Renal pelvis (tissue), 1 donor: ENCODE measurements at regions not wholly inside any gene's neighbourhood (a gene's known extent, or its start where the extent isn't known, plus 50 kb on each side); places are given as distances from the start of the nearest gene placed in this dataset.
"Not testable (repeated sequence)": the region's sequence is repeated elsewhere in the genome, so short reads cannot be mapped to it uniquely, and the experiment has no call there.

Experiments
- DNase-seq: peaks from one replicate; pipeline ENCODE4 v3.0.0-alpha.2; 2013

DNA sequence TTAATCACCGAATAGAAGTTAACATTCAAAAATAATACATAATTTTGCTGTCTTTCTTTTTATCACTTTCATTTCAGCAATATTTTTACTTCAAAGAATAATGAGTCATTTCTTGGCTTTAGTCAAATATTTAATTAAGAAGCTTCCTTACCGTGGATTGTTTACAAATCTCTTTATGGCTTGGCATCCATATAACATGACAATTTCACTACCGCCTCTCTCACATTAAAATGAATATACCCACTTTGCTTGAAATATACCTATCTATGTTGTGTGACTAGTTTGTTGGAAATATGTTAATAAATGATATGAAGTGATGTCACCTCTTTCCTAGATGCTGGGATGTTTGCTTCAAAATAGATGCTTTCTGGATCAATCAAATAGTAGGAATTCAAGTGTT, 1203.9 kb downstream of the AMY1C start:
- no peak for DNase-seq

DNA sequence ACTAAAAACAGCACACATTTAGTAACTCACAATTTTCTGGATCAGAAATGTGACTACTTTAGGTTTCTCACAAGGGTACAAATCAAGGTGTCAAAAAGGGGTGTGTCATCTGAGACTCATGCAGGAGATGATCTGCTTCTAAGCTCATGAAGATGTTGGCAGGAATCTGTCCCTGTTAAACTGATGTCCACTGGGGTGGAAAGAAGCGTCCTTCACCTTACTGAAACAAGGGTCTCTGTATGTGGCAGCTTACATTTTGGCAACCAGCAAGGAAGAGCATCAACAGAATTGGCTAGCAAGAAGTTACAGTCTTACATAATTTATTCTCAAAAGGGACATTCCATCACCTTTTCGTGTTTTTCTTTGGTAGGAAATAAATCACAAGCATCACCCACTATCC, 1223.8 kb downstream of the AMY1C start:
- no peak for DNase-seq

DNA sequence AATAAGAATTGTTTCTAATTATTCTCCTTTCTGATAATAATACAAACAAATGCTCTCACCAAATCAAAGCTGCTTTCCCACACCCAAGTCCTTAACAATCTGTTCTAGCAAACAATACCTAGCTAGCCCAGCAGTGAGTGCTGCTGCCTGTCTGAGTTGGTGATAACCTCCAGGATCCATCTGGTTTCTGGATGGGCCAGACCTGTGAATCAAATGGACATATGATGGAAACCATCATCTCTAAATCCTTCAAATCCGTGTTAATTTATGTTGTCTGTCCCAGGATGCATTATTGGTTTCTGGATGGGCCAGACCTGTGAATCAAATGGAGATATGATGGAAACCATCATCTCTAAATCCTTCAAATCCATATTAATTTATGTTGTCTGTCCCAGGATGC, 1230.0 kb downstream of the AMY1C start:
- DNase-seq: no peak

DNA sequence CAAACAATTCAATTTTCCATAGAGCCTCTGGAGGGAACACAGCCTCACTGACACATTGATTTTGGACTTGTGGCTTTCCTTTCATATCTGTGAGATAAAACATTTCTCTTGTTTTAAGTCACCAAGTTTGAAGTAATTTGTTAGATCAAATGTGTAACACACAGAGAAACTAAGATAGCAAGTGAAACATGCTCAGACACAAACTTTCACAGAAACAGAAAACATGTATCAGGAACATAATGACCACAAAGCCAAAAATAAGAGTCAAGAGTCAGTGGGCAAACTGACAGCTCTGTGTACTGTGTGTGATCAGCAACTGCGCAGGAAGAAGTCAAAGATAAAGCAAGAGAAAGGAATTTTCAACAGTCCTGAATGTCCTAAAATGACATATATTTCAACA, 1237.5 kb downstream of the AMY1C start:
- DNase-seq: no peak

DNA sequence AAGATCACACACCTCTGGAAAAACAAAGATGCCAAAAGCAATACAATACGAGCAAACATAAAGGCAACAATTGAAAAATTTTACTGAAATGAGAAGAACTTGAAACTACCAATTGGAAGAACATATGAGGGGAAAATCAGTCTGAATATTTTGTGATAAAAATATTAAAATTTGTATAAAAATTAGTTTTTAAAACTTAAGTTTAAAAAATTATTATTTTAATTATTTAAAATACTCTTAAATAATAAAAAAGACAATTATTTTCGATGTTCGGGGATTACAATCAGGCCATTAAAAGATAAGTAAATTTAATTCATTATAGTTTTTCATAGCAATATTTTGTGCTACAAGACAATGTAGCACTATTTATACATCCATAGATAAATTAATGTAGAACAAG, 1239.3 kb downstream of the AMY1C start:
- DNase-seq: no peak

DNA sequence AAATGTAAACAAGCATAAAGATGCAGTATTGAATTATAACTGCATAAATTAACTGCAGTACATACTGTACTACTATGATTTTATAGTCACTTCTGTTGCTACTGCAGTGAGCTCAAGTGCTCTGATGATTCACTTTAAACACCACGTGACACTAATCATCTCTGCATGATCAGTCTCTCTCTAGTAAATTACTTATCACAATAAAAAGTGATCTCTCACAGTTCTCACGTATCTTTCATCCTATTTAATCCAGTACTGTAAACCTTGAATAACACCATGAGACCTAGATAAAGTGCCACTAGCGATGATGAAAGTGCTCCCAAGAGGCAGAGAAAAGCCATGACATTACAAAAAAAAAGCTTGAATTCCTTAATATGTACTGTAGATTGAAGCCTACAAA, 1242.0 kb downstream of the AMY1C start:
- DNase-seq: no peak

DNA sequence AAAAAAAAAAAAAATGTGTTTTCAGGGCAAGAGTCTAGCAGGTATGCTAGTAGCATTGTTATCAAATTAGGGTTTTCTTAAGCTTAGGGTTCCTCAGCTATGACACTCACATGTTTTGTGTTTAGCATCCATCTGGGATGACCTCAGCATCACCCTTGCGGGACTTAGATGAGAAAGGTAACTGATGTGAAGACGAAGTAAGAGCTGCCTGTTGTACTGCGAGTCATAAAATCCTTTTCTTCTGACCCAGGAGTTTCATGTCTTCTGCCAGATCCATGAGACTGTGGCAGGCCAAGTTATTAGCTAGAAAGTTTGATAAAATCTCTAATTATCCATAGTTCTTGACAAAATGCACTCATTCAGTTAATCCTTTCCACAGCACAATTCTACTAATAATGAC, 1251.1 kb downstream of the AMY1C start:
- no peak for DNase-seq

DNA sequence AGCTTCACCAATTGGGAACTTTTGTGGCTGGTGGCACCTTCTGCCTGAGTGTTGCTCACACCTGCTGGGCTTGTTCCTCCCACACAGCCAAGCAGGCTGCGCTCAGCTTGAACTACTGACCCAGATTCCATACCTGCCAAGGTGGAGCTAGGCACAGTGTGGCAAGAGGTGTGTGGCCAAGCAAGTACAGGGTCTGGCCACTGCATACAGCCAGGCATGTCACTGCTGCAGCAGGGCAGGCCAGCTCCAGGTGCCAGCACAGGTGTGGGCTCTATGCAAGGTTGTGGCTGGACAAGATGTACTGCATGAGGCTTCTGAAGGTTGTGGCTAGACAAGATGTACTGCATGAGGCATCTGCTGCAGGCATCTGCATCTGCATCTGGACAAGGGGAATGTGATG, 1254.8 kb downstream of the AMY1C start:
- no peak for DNase-seq

DNA sequence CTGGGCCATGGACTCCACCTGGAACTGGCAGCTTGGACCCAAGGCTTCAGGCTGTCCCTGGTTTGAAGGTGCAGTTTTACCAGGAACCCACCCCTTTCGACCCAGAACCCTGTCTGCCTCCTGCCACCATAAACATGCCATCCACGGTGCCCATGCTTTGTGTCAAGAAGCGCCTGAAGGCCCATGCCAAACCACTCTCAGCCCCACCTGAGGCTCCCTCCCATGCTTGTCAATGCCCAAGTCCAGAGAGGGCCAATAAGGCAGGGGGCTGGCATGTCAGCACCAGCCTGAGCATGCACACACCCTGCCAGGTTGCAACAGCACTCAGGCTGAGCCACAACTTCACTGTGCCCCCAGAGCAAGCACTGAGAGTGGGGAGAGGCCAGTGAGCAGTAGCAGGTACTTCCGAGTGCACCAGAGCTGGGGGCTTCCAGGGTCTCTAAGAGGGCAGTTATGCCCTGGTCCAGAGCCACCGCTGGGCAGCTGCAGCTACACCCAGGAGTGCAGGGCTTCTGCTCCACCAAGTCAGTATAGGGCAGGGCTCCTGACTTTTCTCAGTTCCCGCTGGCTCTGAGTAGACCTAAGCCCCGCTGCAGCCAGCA, 1256.0 kb downstream of the AMY1C start:
- DNase-seq: no peak

DNA sequence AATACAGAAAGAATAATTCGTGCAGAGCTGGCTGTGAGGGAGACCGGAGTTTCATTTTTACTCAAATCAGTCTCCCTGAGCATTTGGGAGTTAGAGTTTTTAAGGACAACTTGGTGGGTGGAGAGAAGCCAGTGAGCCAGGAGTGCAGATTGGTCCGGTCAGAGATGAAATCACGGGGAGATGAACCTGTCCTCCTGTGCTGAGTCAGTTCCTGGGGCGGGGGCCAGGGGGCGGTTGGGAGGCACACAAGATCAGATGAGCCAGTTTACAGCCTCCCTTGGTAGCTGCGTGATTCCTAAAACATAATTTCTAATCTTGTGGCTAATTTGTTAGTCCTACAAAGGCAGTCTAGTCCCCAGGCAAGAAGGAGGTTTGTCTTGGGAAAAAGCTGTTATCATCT, 1267.9 kb downstream of the AMY1C start:
- DNase-seq: no peak

DNA sequence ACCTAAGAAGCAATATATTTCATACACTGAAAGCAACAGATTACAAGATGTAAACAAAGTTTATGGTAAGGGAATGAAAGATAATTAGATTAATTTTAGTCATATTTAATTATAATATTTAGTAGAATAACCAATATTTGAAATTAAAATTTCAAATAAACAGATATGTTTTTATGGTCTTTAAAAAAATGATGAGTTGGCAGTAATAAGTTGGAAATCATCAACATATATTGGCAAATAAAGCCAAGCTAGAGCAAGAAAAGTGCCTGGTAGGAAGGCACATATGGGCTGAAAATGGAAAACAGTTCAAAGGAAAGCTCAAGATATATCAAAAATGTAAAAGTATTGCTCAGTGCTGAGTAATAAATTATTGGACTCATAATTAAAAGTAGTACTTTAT, 1274.0 kb downstream of the AMY1C start:
- DNase-seq: no peak

DNA sequence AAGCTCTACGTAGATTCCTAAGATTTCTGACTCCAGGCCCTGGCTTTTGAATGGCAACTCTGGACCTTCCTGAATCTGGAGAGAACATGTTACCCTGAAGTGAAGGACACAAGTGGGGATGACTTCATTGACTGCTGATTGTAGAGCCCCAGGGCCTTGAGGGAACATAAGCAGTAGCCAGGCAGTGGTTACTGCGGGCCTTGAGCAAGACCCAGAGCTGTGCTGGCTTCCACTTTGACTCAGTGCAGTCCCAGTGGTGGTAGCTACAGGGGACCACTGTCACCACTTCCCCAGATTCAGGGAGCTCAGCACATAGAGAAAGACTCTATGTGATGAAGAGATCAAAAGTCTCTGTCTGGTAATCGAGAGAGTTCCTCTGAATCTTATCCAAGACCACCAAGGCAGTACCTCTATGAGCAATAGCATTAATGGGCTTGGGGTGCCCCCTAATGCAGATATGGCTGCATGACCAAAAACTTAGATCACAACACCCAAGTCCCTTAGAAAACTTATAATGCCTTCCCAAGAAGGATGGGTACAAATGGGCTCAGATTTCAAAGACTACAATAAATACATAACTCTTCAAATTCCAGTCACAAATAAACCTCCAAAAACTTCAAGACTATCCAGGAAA, 1278.3 kb downstream of the AMY1C start:
- DNase-seq: no peak

DNA sequence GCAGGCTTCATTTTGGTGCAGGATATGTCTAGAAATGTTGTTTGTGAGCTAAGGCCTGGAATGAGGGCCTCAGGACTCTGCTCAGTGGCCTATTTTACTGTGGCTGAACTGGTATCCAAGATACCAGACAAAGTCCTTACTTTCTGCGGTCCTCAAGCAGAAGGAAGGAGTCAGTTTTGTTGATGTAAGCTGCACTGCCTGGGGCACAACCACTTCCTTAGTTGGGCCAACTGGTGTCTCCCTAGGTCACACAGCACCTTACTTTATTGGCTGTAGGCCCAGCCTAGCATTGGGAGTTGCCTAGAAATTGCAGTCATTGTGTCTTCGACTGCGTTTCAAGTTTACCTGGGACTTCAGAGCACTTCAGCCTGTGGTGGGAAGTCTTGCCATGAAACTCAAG, 1322.7 kb downstream of the AMY1C start:
- DNase-seq: no peak

DNA sequence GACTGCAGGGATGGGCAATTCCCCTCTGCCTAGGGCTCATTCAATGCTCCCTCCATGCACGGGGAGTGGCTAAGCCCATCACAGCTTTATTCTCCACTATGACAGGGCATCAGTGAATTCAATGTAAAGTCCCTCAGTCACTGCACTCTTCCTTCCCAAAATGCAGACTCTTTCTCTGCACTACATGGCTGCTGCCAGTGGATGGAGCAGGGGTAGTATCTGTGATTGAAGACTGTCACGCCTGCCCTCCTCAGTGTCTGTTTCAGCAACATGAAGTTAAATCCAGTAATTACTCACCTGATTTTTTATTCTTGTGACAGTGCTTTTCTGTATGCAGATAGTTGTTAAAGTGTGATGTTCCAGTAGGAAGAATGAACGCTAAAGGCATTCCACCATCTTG, 1323.2 kb downstream of the AMY1C start:
- no peak for DNase-seq

DNA sequence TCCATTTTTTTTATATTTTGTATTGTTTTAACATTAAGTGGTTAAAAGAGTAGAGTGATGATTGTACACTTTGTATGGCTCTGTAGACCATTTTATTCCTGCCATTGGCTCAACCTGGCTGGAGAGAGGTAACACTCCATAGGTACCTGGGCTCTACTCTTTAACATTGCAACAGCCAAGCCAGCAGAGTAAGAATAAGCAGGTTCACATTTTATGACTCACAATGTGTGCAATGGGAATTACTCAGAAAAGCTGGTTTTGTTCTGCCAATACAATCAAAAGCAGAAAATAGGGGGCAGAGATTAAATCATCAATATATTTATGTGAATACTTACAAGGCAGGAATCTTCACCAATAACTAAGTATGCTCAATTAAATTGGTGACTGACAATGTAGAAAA, 1324.0 kb downstream of the AMY1C start:
- no peak for DNase-seq

DNA sequence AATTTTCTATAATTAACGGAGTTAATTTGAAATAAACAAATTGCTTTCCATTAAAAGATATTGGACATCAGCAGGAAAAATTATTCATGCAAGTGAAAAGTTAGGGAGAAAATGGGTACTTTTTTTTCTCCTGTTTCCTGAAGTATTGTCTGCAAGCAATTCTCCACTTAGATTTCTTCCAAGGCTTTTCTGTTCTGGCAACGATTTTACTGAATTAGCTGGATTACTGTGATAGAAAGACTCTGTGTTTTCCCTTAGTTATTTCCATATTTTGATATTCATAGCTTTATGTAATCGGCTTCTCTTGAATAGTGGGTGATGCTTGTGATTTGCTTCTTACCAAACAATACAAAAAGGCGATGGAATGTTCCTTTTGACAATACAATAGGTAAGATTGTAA, 1333.9 kb downstream of the AMY1C start:
- no peak for DNase-seq

DNA sequence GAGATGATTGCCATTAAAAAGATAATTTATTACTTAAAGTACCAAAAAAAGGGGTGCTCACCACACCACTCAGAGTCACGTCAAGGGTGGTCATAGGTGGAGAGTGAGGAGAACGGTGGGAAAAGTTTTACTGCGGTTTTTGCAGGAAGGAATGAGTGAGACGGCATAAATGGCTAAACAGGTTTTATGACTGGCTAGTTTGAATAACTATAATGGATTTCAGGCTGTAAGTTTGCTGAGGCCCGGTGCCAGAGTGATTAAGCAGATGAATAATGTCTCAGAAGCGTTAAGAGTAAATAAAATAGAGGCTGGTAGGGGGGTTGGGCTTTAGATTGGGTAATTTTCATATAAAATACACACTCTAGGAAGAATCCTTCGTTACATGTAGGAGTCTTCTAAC, 1337.8 kb downstream of the AMY1C start:
- no peak for DNase-seq

DNA sequence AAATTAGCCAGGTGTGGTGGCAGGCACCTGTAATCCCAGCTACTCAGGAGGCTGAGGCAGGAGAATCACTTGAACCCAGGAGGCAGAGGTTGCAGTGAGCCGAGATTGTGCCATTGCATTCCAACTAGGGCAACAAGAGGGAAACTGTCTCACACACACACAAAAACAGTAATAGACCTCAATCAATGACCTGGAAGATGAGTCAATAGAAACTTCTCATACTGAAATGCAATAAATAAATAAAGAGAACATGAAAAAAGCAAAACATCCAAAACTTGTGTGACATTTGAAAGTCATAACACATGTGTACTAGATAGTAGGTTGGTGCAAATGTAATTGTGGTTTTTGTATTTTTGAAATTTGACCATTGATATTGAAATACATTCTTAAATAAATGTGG, 1338.5 kb downstream of the AMY1C start:
- DNase-seq: no peak

DNA sequence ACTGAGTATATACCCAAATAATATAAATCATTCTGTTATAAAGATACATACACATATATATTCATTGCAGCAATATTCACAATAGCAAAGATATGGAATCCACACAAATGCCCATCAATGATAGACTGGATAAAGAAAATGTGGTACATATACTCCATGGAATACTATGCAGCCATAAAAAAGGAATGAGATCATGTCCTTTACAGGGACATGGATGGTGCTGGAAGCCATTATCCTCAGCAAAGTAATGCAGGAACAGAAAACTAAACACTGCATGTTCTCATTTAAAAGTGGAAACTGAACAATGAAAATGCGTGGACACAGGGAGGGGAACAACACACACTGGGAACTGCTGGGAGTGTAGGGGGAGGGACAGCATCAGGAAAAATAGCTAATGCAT, 1344.2 kb downstream of the AMY1C start:
- not testable (repeated sequence) for DNase-seq

DNA sequence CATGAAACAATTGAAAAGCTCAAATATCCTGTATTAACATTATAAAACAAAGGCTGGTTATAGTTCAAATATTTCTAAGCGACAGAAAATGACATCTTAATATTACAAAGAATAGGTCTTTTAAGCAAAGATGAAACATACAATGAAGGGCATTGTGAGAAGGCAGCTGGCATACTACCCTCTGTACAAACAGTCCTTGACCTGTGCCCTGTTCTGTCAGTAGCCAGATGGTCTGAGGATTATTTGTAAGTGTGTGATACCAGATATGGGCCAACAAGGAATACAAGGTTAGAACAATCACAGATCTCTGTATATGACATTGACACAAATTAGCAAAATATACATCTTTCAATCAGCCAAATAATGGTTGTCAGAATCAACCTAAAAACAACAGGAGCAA, 1350.4 kb downstream of the AMY1C start:
- DNase-seq: no peak

DNA sequence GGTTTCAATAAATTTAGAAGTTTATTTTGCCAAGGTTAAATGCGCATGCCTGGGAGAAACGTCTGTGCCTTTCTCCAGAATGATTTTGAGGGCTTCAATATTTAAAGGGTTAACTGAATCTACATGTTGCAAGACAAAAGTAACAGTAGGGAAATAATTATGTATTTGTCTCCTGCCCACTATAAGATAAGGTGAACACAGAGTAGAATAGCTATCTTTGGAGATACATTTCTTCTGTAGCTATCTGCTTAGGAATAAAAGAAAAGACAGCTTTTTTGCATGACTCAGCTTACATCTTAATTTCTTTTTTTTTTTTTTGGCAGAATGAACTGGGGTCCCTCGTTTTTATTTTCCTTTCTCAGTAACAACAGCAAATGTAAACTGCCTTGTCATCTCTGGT, 1351.6 kb downstream of the AMY1C start:
- DNase-seq: peak; percentile 7

DNA sequence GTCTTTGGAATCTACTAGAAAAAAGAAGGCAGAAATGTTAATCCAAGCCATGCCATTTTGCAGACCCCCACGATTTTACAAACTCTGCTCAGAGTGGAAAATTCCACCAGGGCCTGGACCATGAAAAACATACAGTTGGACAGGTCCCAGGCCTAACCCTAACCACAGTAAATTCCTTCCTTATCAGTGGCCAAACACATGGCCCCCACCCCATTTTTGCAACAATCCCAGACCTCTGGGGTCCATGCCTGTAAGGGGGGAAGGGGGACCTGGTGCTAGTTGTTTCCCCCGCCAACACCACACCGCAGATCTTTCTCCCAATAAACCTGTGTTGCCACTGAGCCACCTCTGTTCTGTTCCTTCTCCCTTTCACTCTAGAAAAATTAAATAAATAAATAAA, 1352.7 kb downstream of the AMY1C start:
- DNase-seq: no peak

DNA sequence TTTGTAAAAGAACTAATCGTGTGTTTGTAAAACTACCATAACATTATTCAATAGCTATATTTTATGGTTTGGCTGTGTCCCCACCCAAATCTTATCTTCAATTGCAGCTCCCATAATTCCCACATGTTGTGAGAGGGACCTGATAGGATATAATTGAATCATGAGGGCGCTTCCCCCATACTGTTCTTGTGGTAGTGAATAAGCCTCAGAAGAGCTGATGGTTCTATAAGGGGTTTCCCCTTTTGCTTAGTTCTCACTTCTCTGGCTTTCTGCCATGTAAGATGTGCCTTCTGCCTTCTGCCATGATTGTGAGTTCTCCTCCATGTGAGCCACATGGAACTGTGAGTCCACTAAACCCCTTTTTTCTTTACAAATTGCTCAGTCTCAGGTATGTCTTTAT, 1372.3 kb downstream of the AMY1C start:
- no peak for DNase-seq
